Neuronal stem cell (in vitro differentiated cells): ENCODE measurements at regions not wholly inside any gene's neighbourhood (a gene's known extent, or its start where the extent isn't known, plus 50 kb on each side); places are given as distances from the start of the nearest gene placed in this dataset.

ENCODE experiments used
- DNase-seq: peaks from one replicate; pipeline ENCODE4 v3.0.0-alpha.2; 2013; ENCODE audit warnings: low spot score
- H2AFZ ChIP-seq: one replicate; pipeline ENCODE4 v1.6.1; 2013; ENCODE audit warnings: mild to moderate bottlenecking, low read length, inconsistent platforms
- H2AK5ac ChIP-seq: 2 replicates; pipeline ENCODE4 v1.6.1; 2013; ENCODE audit warnings: low read depth, mild to moderate bottlenecking, inconsistent platforms, low read length, moderate library complexity, mixed read lengths
- H2BK120ac ChIP-seq: 2 replicates; pipeline ENCODE4 v1.6.1; 2013; ENCODE audit warnings: low read depth, mild to moderate bottlenecking, inconsistent platforms, low read length, moderate library complexity, mixed read lengths
- H2BK12ac ChIP-seq: one replicate; pipeline ENCODE4 v1.6.1; 2013; ENCODE audit warnings: low read length, inconsistent platforms
- H2BK15ac ChIP-seq: 2 replicates; pipeline ENCODE4 v1.6.1; 2013; ENCODE audit warnings: mild to moderate bottlenecking, low read length, inconsistent platforms, mixed read lengths
- H2BK5ac ChIP-seq: one replicate; pipeline ENCODE4 v1.6.1; 2013; ENCODE audit warnings: inconsistent platforms, mild to moderate bottlenecking, low read length, moderate library complexity
- H3K14ac ChIP-seq: one replicate; pipeline ENCODE4 v1.6.1; 2013; ENCODE audit warnings: low read length, inconsistent platforms
- H3K18ac ChIP-seq: 2 replicates; pipeline ENCODE4 v1.6.1; 2013; ENCODE audit warnings: low read length, inconsistent platforms
- H3K23ac ChIP-seq: 2 replicates; pipeline ENCODE4 v1.6.1; 2013; ENCODE audit warnings: low read depth, mild to moderate bottlenecking, mixed read lengths, low read length, inconsistent platforms; ENCODE audit not compliant: poor library complexity
- H3K27ac ChIP-seq: replicated peaks from 3 replicates; pipeline ENCODE4 v1.5.1; 2013; ENCODE audit warnings: low read length, inconsistent platforms
- H3K27me3 ChIP-seq, 3 experiments: 2 replicates each; pipeline ENCODE4 v1.6.1; 2013; ENCODE audit warnings: low read length in 3 of 3, mild to moderate bottlenecking in 2 of 3, inconsistent platforms in 1 of 3, low read depth in 1 of 3, mixed read lengths in 1 of 3, moderate library complexity in 1 of 3; ENCODE audit not compliant: control insufficient read depth in 3 of 3, insufficient read depth in 3 of 3
- H3K36me3 ChIP-seq, 2 donors: replicated peaks in 1 of 2; 2 replicates each; pipeline ENCODE4 v1.6.1; 2013; ENCODE audit warnings: low read length in 2 of 2; ENCODE audit not compliant: control insufficient read depth in 2 of 2, insufficient read depth in 2 of 2
- H3K4ac ChIP-seq: 2 replicates; pipeline ENCODE4 v1.6.1; 2013; ENCODE audit warnings: inconsistent platforms, mild to moderate bottlenecking, low read length, moderate library complexity
- H3K4me1 ChIP-seq, 2 donors: 1 replicate in 1 of 2; 2 replicates in 1 of 2; pipeline ENCODE4 v1.6.1; 2013; ENCODE audit warnings: low read length in 2 of 2, low read depth in 1 of 2; ENCODE audit not compliant: control insufficient read depth in 2 of 2, insufficient read depth in 1 of 2
- H3K4me2 ChIP-seq: one replicate; pipeline ENCODE4 v1.6.1; 2013; ENCODE audit warnings: mild to moderate bottlenecking, low read length, inconsistent platforms; ENCODE audit not compliant: insufficient read depth, poor library complexity, severe bottlenecking
- H3K4me3 ChIP-seq, 2 donors: 2 replicates each; pipeline ENCODE4 v1.5.1; 2013; ENCODE audit warnings: low read length in 2 of 2, mild to moderate bottlenecking in 2 of 2, inconsistent platforms in 1 of 2, moderate library complexity in 1 of 2
- H3K79me1 ChIP-seq: one replicate; pipeline ENCODE4 v1.6.1; 2013; ENCODE audit warnings: low read depth, mild to moderate bottlenecking, inconsistent platforms, low read length, moderate library complexity
- H3K9ac ChIP-seq: one replicate; pipeline ENCODE4 v1.6.1; 2013; ENCODE audit warnings: mild to moderate bottlenecking, low read depth, low read length, inconsistent platforms; ENCODE audit not compliant: poor library complexity
- H3K9me3 ChIP-seq, 2 donors: replicated peaks in 1 of 2; 2 replicates each; pipeline versions ENCODE3 to v1.6.1; 2013; ENCODE audit warnings: low read length in 2 of 2, mild to moderate bottlenecking in 2 of 2, inconsistent platforms in 1 of 2, low read depth in 1 of 2, mixed read lengths in 1 of 2, moderate library complexity in 1 of 2; ENCODE audit not compliant: control insufficient read depth in 2 of 2, insufficient read depth in 1 of 2
- H4K8ac ChIP-seq: one replicate; pipeline ENCODE4 v1.6.1; 2013; ENCODE audit warnings: low read depth, mild to moderate bottlenecking, inconsistent platforms, low read length, moderate library complexity
- H4K91ac ChIP-seq: one replicate; pipeline ENCODE4 v1.6.1; 2013; ENCODE audit warnings: low read length, low read depth, mild to moderate bottlenecking, inconsistent platforms; ENCODE audit not compliant: poor library complexity
- WGBS, 2 donors: extraction: QIAGEN DNeasy Blood & Tissue Kit; methylation state at CpG; one replicate each; pipeline ENCODE4 v1.1.7; 2013; ENCODE audit warnings: missing lambda C conversion rate in 2 of 2, mixed read lengths in 1 of 2; ENCODE audit not compliant: insufficient read length in 2 of 2, insufficient replicate concordance in 1 of 2; ENCODE audit errors: extremely low coverage in 2 of 2; 5-methylcytosine and 5-hydroxymethylcytosine counted together

DNA sequence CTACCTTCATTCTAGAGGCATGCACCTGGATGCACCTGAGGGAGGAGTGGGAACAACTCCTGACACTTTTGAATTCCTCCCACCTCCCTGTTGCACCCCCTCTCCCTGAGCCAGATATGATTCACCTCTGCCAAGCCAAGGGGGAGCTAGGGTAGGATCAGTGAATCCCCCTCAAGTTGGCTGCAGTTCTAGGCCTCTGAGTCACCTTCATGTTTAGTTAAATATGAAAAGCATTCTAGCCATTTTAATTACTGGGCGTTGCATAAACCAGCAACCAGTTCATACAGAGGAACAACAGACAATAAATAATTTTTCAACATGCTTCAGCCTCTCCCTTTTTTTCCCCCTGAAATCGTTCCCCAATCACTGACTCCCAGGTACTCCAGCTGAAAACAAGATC, 1440.2 kb downstream of the ADGRL3 start:
- no peak overlapping the region for H2BK15ac ChIP-seq
- H3K18ac ChIP-seq: no peak overlapping the region
- H3K4ac ChIP-seq: no peak overlapping the region
- no peak overlapping the region for H3K4me3 ChIP-seq
- H3K23ac ChIP-seq: no peak overlapping the region
- H4K91ac ChIP-seq: no peak overlapping the region
- DNase-seq: no peak
- no peak overlapping the region for H2BK12ac ChIP-seq
- H3K14ac ChIP-seq: no peak overlapping the region
- no peak overlapping the region for H3K9ac ChIP-seq
- no peak overlapping the region for H3K4me2 ChIP-seq
- no peaks in the 10 kb centered on the region for H3K9me3 ChIP-seq
- no peaks in the 10 kb centered on the region for H3K36me3 ChIP-seq
- no peak overlapping the region for H2AFZ ChIP-seq
- no peaks in the 10 kb centered on the region for H3K79me1 ChIP-seq
- no CpG with 5 or more reads among the region's 2 CpGs for WGBS, 2 donors
- H2AK5ac ChIP-seq: no peak overlapping the region
- H3K27ac ChIP-seq: no peak overlapping the region
- no peaks in the 10 kb centered on the region for H3K4me1 ChIP-seq
- H4K8ac ChIP-seq: no peak overlapping the region
- H2BK5ac ChIP-seq: no peak overlapping the region
- no peaks in the 10 kb centered on the region for H3K27me3 ChIP-seq
- H2BK120ac ChIP-seq: no peak overlapping the region

DNA sequence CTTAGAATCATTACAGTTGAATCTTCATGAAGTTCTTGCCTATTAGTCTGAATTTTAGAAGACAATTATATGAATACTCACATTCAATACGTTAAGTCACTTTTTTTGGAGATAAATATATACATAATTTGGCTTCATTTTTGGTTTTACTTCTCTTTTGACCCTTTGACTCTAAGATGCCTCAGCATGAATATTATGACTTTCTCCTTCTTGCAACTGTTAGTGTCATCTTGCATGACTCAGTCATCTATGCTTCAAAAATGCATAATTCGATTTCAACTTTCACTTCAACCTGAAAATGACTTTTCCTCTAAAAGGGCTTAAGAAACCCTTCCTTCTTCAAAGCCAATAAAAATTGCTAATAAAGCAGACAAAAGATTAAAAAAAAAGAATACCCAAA, 1427.5 kb downstream of the ADGRL3 start:
- H3K79me1 ChIP-seq: no peaks in the 10 kb centered on the region
- no peak for DNase-seq
- no peak overlapping the region for H2BK5ac ChIP-seq
- no peak overlapping the region for H4K8ac ChIP-seq
- no peaks in the 10 kb centered on the region for H3K36me3 ChIP-seq
- no peak overlapping the region for H2BK12ac ChIP-seq
- no peak overlapping the region for H3K14ac ChIP-seq
- no peak overlapping the region for H2BK120ac ChIP-seq
- no peak overlapping the region for H3K18ac ChIP-seq
- no peak overlapping the region for H3K23ac ChIP-seq
- H3K9ac ChIP-seq: no peak overlapping the region
- H3K4ac ChIP-seq: no peak overlapping the region
- no peak overlapping the region for H4K91ac ChIP-seq
- H3K4me3 ChIP-seq: no peak overlapping the region
- H3K27me3 ChIP-seq: no peaks in the 10 kb centered on the region
- peaks cover 0 to 10% of the 10 kb centered on the region in 2 donors for H3K9me3 ChIP-seq
- H3K4me1 ChIP-seq: no peaks in the 10 kb centered on the region
- no peak overlapping the region for H2AFZ ChIP-seq
- no peak overlapping the region for H3K4me2 ChIP-seq
- WGBS, 2 donors: no CpG with 5 or more reads among the region's 2 CpGs
- H2BK15ac ChIP-seq: no peak overlapping the region
- no peak overlapping the region for H2AK5ac ChIP-seq
- no peak overlapping the region for H3K27ac ChIP-seq

DNA sequence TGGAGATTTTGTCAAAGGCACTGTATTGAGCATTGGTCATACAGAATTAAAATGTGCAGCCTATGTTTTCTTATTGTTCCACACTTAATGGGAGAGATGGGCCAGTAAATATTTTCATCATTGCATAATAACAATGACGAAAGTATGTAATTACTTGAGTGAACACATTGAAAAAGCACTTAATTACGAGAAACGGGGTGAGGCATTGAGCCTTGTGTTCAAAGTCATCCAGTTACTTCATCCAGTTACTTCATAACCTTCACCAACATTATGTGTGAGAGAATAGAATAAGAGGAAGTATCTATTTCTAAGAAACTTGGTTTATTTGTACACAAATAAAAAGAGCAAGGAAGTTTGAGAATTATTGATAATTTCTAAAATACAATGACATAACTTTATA, 1427.0 kb downstream of the ADGRL3 start:
- H3K9ac ChIP-seq: no peak overlapping the region
- no peaks in the 10 kb centered on the region for H3K4me1 ChIP-seq
- H3K27ac ChIP-seq: no peak overlapping the region
- no peak overlapping the region for H3K4ac ChIP-seq
- no peaks in the 10 kb centered on the region for H3K79me1 ChIP-seq
- peaks cover 0 to 9% of the 10 kb centered on the region in 2 donors for H3K9me3 ChIP-seq
- no peak overlapping the region for H2BK5ac ChIP-seq
- no peak overlapping the region for H3K14ac ChIP-seq
- no peak overlapping the region for H2BK15ac ChIP-seq
- DNase-seq: no peak
- no peak overlapping the region for H3K4me3 ChIP-seq
- H3K4me2 ChIP-seq: no peak overlapping the region
- H4K91ac ChIP-seq: no peak overlapping the region
- no peak overlapping the region for H4K8ac ChIP-seq
- no peak overlapping the region for H2AK5ac ChIP-seq
- WGBS, 2 donors: no CpG with 5 or more reads among the region's 3 CpGs
- no peak overlapping the region for H2BK120ac ChIP-seq
- no peak overlapping the region for H3K23ac ChIP-seq
- no peaks in the 10 kb centered on the region for H3K36me3 ChIP-seq
- no peak overlapping the region for H3K18ac ChIP-seq
- H3K27me3 ChIP-seq: no peaks in the 10 kb centered on the region
- no peak overlapping the region for H2AFZ ChIP-seq
- no peak overlapping the region for H2BK12ac ChIP-seq

- H4K91ac ChIP-seq: no peak overlapping the region
- no peak overlapping the region for H2BK5ac ChIP-seq
- H2BK12ac ChIP-seq: no peak overlapping the region
- no peak overlapping the region for H2AK5ac ChIP-seq
- no peak overlapping the region for H2BK15ac ChIP-seq
- no peak overlapping the region for H3K4me2 ChIP-seq
- H3K18ac ChIP-seq: no peak overlapping the region
- no peak overlapping the region for H2BK120ac ChIP-seq
- no peak overlapping the region for H3K4me3 ChIP-seq
- no peak overlapping the region for H3K27ac ChIP-seq
- no peaks in the 10 kb centered on the region for H3K4me1 ChIP-seq
- no peaks in the 10 kb centered on the region for H3K79me1 ChIP-seq
- DNase-seq: no peak
- H3K23ac ChIP-seq: no peak overlapping the region
- no peak overlapping the region for H4K8ac ChIP-seq
- H3K14ac ChIP-seq: no peak overlapping the region
- no peak overlapping the region for H3K4ac ChIP-seq
- no peak overlapping the region for H2AFZ ChIP-seq
- H3K9ac ChIP-seq: no peak overlapping the region
- no peaks in the 10 kb centered on the region for H3K36me3 ChIP-seq
- no peaks in the 10 kb centered on the region for H3K27me3 ChIP-seq
- H3K9me3 ChIP-seq: no peaks in the 10 kb centered on the region
These were observed 1422.0 kb downstream of the ADGRL3 start for GRCh38 chr4:62622089-62622488.
